ENCODE measurements at regions not wholly inside any gene's neighbourhood (a gene's known extent, or its start where the extent isn't known, plus 50 kb on each side); places are given as distances from the start of the nearest gene placed in this dataset.

- no peak for TF ChIP-seq YY1 (IDR thresholded peaks at IDR 0.05; ENCODE audit: insufficient read depth, insufficient read length)
- TF ChIP-seq ZNF274 (IDR thresholded peaks at IDR 0.05; ENCODE audit: low read depth, low read length) = no peak
- TF ChIP-seq SUZ12 (IDR thresholded peaks at IDR 0.05; ENCODE audit: extremely low read depth, insufficient read depth, insufficient read length) = no peak
Measured at GRCh38 chr5:50967009-50967562, 300.6 kb downstream of the PARP8 start.
